Upper lobe of right lung (tissue), 1 donor: ENCODE measurements at regions not wholly inside any gene's neighbourhood (a gene's known extent, or its start where the extent isn't known, plus 50 kb on each side); places are given as distances from the start of the nearest gene placed in this dataset.

Experiments
- ATAC-seq: fragments of 200-7000 bp; cut with Tn5 transposase; one replicate; pipeline ENCODE4 v1.9.1; 2020; ENCODE audit warnings: mild to moderate bottlenecking, moderate library complexity
- DNase-seq: peaks from one replicate; pipeline ENCODE4 v3.0.0-alpha.2; 2020
- H3K27ac ChIP-seq: fragments of 200-600 bp; one replicate; pipeline ENCODE4 v1.8.0; 2022
- H3K27me3 ChIP-seq: fragments of 200-600 bp; one replicate; pipeline ENCODE4 v1.8.0; 2022; ENCODE audit warnings: mild to moderate bottlenecking
- H3K36me3 ChIP-seq: fragments of 200-600 bp; one replicate; pipeline ENCODE4 v1.8.0; 2022
- H3K4me1 ChIP-seq: fragments of 200-600 bp; one replicate; pipeline ENCODE4 v1.8.0; 2022
- H3K4me3 ChIP-seq: fragments of 200-600 bp; one replicate; pipeline ENCODE4 v1.8.0; 2022; ENCODE audit warnings: mild to moderate bottlenecking
- H3K9me3 ChIP-seq: fragments of 200-600 bp; one replicate; pipeline ENCODE4 v1.8.0; 2022
- intact Hi-C: fragments of 100-400 bp; cut with DNase I; formaldehyde crosslinking; loops from one replicate; pipeline ENCODE4 v1.11.0; 2022
- TF ChIP-seq, protein P1 (sequence below): fragments of 200-600 bp; IDR thresholded peaks from one replicate; pipeline ENCODE4 v1.8.0; 2022; ENCODE audit warnings: antibody characterized with exemption
- donor health status: DM: no; HTN: yes; CAD: no; lungs with severe emphysema.

DNA sequence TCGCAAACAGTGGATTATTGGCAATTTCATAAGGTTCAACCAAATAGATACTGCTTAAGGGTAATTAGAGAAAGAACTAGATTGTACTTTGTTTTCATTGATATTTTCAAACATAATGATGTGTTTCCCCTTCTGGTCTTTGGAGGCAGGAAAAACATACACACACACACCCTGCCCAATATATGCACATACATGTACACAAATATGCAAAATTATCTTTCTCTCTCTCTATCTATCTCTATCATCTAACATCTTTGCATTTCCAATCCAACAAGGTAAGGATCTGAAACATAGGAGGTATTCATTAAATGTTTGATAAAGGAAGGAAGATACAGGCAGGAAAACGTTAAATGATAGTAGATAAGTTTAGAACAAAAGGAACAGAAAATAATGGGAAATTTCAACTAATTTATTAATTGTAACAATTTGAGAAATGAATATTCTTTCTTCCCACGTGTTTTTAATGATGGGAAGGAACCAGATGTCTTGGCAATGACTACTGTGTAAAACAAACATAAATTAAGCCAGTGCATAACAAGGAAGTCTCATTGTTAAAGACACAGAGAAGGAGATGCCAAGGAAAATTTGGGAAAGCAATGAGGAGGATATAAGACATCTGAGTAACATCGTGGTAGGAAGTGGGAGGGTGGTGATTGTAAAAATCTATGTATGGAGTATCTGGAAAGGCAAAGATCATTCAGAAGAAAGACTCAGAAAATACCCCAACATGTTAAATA is 532.1 kb downstream of the GBA3 start:
- no peaks in the 10 kb centered on the region for H3K27me3 ChIP-seq
- intact Hi-C loops, result no loop called here
- no peak overlapping the region for H3K27ac ChIP-seq
- no peaks in the 10 kb centered on the region for H3K9me3 ChIP-seq
- ATAC-seq, result no peak
- H3K4me3 ChIP-seq, result no peak overlapping the region
- H3K4me1 ChIP-seq, result no peaks in the 10 kb centered on the region
- DNase-seq, result no peak
- TF ChIP-seq, protein P1, sequence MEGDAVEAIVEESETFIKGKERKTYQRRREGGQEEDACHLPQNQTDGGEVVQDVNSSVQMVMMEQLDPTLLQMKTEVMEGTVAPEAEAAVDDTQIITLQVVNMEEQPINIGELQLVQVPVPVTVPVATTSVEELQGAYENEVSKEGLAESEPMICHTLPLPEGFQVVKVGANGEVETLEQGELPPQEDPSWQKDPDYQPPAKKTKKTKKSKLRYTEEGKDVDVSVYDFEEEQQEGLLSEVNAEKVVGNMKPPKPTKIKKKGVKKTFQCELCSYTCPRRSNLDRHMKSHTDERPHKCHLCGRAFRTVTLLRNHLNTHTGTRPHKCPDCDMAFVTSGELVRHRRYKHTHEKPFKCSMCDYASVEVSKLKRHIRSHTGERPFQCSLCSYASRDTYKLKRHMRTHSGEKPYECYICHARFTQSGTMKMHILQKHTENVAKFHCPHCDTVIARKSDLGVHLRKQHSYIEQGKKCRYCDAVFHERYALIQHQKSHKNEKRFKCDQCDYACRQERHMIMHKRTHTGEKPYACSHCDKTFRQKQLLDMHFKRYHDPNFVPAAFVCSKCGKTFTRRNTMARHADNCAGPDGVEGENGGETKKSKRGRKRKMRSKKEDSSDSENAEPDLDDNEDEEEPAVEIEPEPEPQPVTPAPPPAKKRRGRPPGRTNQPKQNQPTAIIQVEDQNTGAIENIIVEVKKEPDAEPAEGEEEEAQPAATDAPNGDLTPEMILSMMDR, result no peak
- no peaks in the 10 kb centered on the region for H3K36me3 ChIP-seq

DNA sequence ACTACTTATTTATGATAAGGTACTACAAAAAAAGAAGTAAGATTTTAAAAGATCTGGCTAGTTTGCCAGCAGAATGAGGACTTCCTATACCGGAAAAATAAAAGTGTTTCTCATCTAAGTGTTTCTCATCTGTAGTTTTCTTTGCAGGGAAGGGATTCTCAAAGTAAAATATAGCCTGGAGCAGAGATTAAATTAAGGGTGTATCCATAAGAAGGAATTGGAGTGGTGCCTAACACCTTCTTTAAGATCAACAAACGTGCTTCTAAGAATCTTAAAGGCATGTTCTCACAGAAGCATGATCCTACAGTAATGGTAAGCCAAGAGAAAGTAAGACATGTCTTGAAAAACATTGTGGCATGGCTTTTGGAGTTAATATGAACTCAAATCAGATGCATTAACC is 528.2 kb downstream of the GBA3 start:
- no peaks in the 10 kb centered on the region for H3K27me3 ChIP-seq
- TF ChIP-seq, protein P1, result no peak
- intact Hi-C loops, result no loop called here
- no peaks in the 10 kb centered on the region for H3K4me1 ChIP-seq
- no peak overlapping the region for H3K27ac ChIP-seq
- DNase-seq (no peak), ATAC-seq (no peak)
- H3K4me3 ChIP-seq, result no peak overlapping the region
- no peaks in the 10 kb centered on the region for H3K36me3 ChIP-seq
- H3K9me3 ChIP-seq, result no peaks in the 10 kb centered on the region

DNA sequence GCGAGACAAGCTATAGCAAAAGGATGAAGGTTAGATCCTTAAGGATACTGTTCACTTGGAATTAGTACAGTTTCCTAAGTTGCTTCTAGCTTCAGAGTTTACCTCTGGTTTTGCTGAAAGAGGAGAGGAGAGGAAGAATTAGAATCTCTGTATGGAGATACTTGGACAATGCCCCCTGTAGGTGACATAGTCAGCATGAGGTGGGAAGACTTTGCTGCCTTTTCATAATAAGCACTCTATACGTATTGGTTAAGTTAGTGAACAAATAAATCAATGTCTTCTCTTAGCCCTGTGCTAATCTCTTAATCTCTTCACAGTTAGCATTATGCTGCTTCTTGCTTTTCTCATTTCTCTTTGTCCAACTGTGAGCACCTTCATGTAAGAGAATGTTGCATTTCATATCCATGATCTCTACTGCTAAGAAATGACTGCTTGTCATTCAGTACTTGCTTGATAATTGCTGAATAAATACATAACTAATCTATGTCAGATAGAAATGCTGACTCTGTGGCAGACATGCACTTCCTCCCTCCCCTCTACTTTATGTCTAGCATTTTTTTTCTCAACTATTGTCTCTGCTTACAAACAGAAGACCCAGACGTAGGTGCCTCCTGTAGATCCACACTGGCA is 527.2 kb downstream of the GBA3 start:
- Histone ChIP-seq H3K27me3 (no peaks in the 10 kb centered on the region), H3K4me1 (no peaks in the 10 kb centered on the region), H3K27ac (no peak overlapping the region), H3K36me3 (no peaks in the 10 kb centered on the region), H3K4me3 (no peak overlapping the region), H3K9me3 (no peaks in the 10 kb centered on the region)
- TF ChIP-seq, protein P1, result no peak
- ATAC-seq (no peak), DNase-seq (no peak)
- intact Hi-C loops, result no loop called here

DNA sequence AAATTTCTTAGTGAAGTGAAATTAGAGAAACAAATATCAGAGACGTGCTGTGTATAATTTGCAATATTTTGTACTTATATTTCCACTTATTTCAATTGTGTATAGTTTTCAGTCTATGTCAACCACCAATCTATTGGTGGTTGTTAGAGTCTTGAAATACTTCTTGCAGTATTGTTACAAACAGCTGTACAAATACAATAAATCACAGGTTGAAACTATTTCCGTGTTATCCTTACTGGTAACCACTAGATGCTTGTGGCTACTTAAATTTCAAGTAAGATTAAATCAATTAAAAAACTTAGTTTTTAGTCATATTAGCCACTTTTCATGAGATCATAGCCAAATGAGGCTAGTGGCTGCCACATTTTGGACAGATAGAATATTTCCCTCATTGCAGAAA is 520.5 kb downstream of the GBA3 start:
- intact Hi-C loops, result no loop called here
- no peak overlapping the region for H3K27ac ChIP-seq
- no peak overlapping the region for H3K4me3 ChIP-seq
- TF ChIP-seq, protein P1, result no peak
- DNase-seq (no peak), ATAC-seq (no peak)
- H3K36me3 ChIP-seq, result no peaks in the 10 kb centered on the region
- H3K9me3 ChIP-seq, result no peaks in the 10 kb centered on the region
- no peaks in the 10 kb centered on the region for H3K4me1 ChIP-seq
- no peaks in the 10 kb centered on the region for H3K27me3 ChIP-seq

DNA sequence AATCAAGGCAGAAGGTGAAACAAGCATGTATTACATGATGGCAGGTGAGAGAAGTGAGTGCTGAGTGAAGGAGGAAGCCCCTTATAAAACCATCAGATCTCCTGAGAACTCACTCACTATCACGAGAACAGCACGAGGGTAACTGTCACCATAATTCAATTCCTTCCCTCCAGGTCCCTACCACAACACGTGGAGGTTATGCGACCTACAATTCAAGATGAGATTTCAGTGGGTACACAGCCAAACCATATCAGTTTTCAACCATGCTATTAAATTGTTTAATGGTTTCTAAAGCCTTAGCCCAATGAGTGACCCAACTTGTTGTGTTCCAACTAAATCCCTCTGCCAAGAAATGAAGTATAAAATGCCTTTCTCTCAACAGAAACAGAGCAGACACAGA is 519.8 kb downstream of the GBA3 start:
- Histone ChIP-seq H3K27ac (no peak overlapping the region), H3K36me3 (no peaks in the 10 kb centered on the region), H3K27me3 (no peaks in the 10 kb centered on the region), H3K4me3 (no peak overlapping the region), H3K4me1 (no peaks in the 10 kb centered on the region), H3K9me3 (no peaks in the 10 kb centered on the region)
- DNase-seq (no peak), ATAC-seq (no peak)
- TF ChIP-seq, protein P1, result no peak
- intact Hi-C loops, result no loop called here
